ENCODE measurements at regions not wholly inside any gene's neighbourhood (a gene's known extent, or its start where the extent isn't known, plus 50 kb on each side); places are given as distances from the start of the nearest gene placed in this dataset.

GRCh38 chr5:124237206-124237695 lies 509.2 kb downstream of the ZNF608 start:
- no peak for TF ChIP-seq CTCF (IDR thresholded peaks at IDR 0.05 in 8 of 11, conservative IDR thresholded peaks at IDR 0.05 in 3 of 11)
- TF ChIP-seq POLR2A (IDR thresholded peaks at IDR 0.05), result no peak
- TF ChIP-seq POLR2AphosphoS5 (IDR thresholded peaks at IDR 0.05), result no peak

All from spleen (tissue), 7 donors.